SK-N-MC (cell line): ENCODE measurements at regions not wholly inside any gene's neighbourhood (a gene's known extent, or its start where the extent isn't known, plus 50 kb on each side); places are given as distances from the start of the nearest gene placed in this dataset.
"Not testable (repeated sequence)": the region's sequence is repeated elsewhere in the genome, so short reads cannot be mapped to it uniquely, and the experiment has no call there.

ENCODE experiments used
- DNase-seq: peaks from one replicate; pipeline ENCODE4 v3.0.0-alpha.2; 2011; ENCODE audit warnings: low read depth, low spot score
- H3K27ac ChIP-seq: fragments of 200-600 bp; sonication (generic); 2 replicates; pipeline ENCODE4 v1.5.1; 2016; ENCODE audit warnings: mixed run types
- H3K36me3 ChIP-seq: fragments of 200-600 bp; sonication (generic); 2 replicates; pipeline ENCODE4 v1.6.1; 2017; ENCODE audit warnings: antibody characterized with exemption, low read length, mixed read lengths; ENCODE audit not compliant: insufficient read depth
- H3K4me3 ChIP-seq: fragments of 200-600 bp; sonication (generic); 2 replicates; pipeline ENCODE4 v1.5.1; 2016
- H3K9ac ChIP-seq: fragments of 200-600 bp; sonication (generic); 2 replicates; pipeline ENCODE4 v1.8.0; 2017; ENCODE audit warnings: mixed run types, mixed read lengths; ENCODE audit not compliant: insufficient read length
- H3K9me3 ChIP-seq: fragments of 200-600 bp; sonication (generic); 2 replicates; pipeline ENCODE4 v1.6.1; 2017; ENCODE audit warnings: low read depth, mild to moderate bottlenecking, antibody characterized with exemption, low read length, moderate library complexity, mixed read lengths
- EZH2 ChIP-seq: fragments of 200-600 bp; sonication (generic); IDR thresholded peaks from one replicate; pipeline ENCODE4 v1.6.1; 2017; ENCODE audit warnings: antibody characterized with exemption
- FOXP2 ChIP-seq: optimal IDR thresholded peaks from 2 replicates; pipeline ENCODE3; 2011; ENCODE audit warnings: mild to moderate bottlenecking, moderate library complexity; ENCODE audit not compliant: insufficient read depth; ENCODE audit errors: extremely low read length, control extremely low read depth
- POLR2AphosphoS5 ChIP-seq: IDR thresholded peaks from 2 replicates; pipeline ENCODE4 v1.6.1; 2012; ENCODE audit warnings: mild to moderate bottlenecking, low read depth, low read length, borderline replicate concordance

DNA sequence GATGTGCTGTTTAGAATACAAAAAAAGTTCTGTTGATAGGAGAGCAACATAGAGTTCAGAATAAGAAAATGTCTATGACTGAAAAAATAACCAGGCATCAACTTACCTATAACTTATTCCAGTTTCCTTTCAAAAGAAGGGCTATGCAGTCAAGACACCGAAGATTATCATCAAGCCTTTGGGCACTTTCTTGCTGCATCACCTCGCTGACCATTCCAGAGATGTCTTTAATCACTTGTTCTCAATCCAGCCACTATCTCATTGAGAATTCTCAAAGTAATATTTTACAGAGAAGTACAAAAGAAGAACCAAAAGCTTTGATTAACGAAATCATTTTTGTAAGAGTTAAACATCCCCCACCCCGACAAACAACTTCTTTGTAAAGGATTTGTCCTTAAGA lies 198.3 kb upstream of the P2RY1 start:
- H3K36me3 ChIP-seq = no peaks in the 10 kb centered on the region
- no peak overlapping the region for H3K4me3 ChIP-seq
- no peak overlapping the region for H3K9ac ChIP-seq
- no peaks in the 10 kb centered on the region for H3K9me3 ChIP-seq
- TF ChIP-seq FOXP2 (no peak), EZH2 (no peak), POLR2AphosphoS5 (no peak)
- no peak overlapping the region for H3K27ac ChIP-seq
- DNase-seq = no peak

DNA sequence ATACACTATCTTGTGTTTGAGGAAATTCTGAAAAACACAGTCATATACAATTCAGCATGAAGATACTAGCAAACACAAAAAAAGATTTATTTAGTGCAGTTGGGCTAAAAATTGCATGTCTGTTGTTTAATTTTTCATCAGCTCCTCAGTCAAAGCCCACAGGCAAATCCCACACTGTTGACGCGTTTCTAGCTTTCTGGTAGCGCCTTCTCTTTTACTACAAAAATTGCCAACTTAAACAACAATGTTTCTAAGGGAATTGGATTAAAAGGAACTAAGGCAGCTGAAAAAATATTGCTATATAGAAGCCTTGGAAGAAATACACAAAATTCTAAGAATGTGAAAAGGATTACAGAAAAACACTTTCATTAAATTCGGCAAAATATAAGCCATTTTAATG lies 196.7 kb upstream of the P2RY1 start:
- Histone ChIP-seq H3K36me3 (no peaks in the 10 kb centered on the region), H3K27ac (no peak overlapping the region; the same call in 1 of the 2 replicates), H3K4me3 (no peak overlapping the region), H3K9me3 (no peaks in the 10 kb centered on the region), H3K9ac (no peak overlapping the region)
- DNase-seq = no peak
- TF ChIP-seq POLR2AphosphoS5 (no peak), EZH2 (no peak), FOXP2 (no peak)

DNA sequence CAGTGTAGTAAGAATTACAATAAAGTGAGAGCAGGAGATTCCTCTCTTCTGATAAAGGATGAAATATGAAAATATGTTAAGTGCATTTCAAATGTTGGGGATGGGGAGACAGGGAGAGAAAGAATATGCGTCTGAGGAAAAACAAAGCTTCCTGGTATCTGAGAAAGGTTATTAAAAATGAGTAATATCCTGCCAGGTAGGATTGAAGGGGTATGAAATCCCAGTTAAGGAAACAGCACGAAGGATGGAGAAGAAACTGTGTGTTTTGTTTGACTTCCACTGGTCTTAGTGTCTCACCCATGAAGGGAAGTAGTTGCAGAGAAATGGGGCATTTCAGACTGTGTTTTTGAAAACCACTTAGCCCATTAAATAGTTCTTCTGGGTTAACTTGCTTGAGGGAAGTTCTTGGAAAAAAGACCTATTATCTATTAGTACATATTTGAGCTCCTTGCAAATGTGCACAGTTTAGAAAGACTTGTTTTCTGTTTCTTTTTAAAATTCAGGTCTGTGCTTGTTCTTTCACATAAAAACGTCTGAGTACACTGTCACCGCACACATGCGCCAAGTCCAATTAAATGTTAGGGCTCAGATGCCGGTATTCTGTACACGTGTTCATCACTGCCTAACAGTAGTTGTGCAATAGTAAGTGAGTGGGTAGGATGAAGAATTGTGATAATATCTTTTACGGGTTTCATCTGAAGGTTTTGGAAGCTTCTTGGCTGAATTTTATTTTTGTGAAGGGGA lies 196.1 kb upstream of the P2RY1 start:
- peak; percentile 39 for DNase-seq
- 0 out of 2 replicates have a peak, but pooled peaks cover 2% of the 10 kb centered on the region for H3K9me3 ChIP-seq
- no peak overlapping the region; the same call in 1 of the 2 replicates for H3K27ac ChIP-seq
- H3K36me3 ChIP-seq = no peaks in the 10 kb centered on the region
- no peak overlapping the region for H3K9ac ChIP-seq
- no peak overlapping the region for H3K4me3 ChIP-seq
- TF ChIP-seq FOXP2 (peak; percentile 29), EZH2 (no peak)

DNA sequence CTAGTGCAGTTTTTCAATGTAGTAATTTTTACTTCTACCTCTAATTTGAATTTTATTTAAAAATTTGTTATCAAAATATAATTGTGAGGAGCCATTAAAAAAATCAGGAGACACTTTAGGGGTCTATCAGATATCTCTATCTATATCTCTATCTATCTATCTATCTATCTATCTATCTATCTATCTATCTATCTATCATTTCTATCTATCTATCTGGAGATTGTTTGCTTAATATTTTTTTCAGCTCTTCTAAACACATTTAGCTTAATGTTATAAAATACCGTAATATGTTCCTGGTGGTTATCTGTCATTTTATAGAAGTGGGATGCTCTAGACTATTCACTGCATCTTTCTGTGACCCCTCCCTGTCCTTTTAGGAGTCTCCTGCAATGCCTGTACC lies 193.7 kb upstream of the P2RY1 start:
- no peaks in the 10 kb centered on the region for H3K36me3 ChIP-seq
- no peak overlapping the region for H3K4me3 ChIP-seq
- DNase-seq = no peak
- no peak overlapping the region for H3K27ac ChIP-seq
- TF ChIP-seq FOXP2 (no peak), EZH2 (no peak), POLR2AphosphoS5 (no peak)
- 0 out of 2 replicates have a peak, but pooled peaks cover 2% of the 10 kb centered on the region for H3K9me3 ChIP-seq
- no peak overlapping the region for H3K9ac ChIP-seq

DNA sequence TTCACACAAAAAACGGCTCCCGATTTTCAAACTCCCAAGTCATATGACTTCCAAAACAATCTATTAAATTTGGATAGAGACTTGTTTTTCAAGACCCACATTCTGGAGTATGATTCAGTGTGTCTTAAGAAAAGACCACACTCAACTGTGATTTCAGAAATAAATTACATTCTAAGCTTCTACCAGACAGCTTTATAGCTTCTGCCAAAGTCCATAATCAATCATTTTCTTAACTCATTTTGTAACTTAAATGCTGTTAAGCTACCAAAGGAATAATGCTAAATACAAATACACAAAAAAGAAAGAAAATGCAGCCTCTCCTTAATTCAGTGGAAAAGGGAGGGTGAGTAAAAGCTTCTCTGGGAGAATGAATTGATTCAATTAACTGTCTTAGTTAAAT lies 192.3 kb upstream of the P2RY1 start:
- TF ChIP-seq POLR2AphosphoS5 = no peak
- no peak for TF ChIP-seq EZH2
- TF ChIP-seq FOXP2 = no peak
- Histone ChIP-seq H3K36me3 (no peaks in the 10 kb centered on the region), H3K9ac (no peak overlapping the region), H3K9me3 (0 out of 2 replicates have a peak, but pooled peaks cover 2% of the 10 kb centered on the region), H3K27ac (0 out of 2 replicates have a peak overlapping the region, but pooled peaks have one; percentile 9), H3K4me3 (no peak overlapping the region)
- no peak for DNase-seq

DNA sequence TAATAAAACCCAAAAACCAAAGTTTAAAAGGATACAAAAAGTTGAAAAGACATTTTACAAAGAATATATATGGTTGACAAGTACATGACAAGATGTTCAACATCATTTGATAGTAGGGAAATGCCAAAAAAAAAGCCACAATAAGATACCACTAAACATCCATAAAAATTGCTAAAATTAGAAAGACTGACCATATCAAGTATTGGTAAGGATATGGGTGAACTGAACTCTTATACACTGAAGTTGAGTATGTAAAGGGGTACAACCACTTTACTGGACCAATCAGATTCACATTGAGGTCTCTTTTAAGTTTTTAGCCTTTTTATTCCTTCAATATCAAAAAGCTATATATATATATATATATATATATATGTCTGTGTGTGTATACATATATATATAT lies 190.5 kb upstream of the P2RY1 start:
- Histone ChIP-seq H3K9me3 (0 out of 2 replicates have a peak, but pooled peaks cover 2% of the 10 kb centered on the region), H3K27ac (no peak overlapping the region), H3K4me3 (no peak overlapping the region), H3K36me3 (no peaks in the 10 kb centered on the region), H3K9ac (no peak overlapping the region)
- no peak for DNase-seq
- TF ChIP-seq FOXP2 (no peak), POLR2AphosphoS5 (no peak), EZH2 (no peak)

DNA sequence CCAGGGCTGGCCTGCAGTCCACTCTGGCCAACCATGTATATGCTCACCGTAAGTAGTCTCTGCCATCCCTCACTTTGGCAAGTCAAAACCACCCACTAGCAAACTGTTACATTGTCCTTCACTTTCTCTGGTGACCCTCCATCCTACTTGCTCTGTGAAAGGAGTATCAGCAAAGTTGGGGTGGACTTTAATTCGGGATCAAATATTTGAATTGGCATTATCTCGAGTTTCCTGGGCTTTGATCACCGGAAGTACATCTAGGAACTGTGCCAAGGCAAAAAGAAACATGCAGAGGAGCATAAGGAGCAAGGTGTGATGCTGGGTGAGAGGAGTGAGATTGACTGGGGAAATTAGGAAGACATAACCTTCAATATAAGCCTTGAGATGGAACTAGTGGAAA lies 188.9 kb upstream of the P2RY1 start:
- no peak overlapping the region for H3K4me3 ChIP-seq
- DNase-seq = no peak
- TF ChIP-seq POLR2AphosphoS5 (no peak), FOXP2 (no peak), EZH2 (no peak)
- no peaks in the 10 kb centered on the region for H3K36me3 ChIP-seq
- H3K9ac ChIP-seq = no peak overlapping the region
- 0 out of 2 replicates have a peak, but pooled peaks cover 2% of the 10 kb centered on the region for H3K9me3 ChIP-seq
- H3K27ac ChIP-seq = no peak overlapping the region

DNA sequence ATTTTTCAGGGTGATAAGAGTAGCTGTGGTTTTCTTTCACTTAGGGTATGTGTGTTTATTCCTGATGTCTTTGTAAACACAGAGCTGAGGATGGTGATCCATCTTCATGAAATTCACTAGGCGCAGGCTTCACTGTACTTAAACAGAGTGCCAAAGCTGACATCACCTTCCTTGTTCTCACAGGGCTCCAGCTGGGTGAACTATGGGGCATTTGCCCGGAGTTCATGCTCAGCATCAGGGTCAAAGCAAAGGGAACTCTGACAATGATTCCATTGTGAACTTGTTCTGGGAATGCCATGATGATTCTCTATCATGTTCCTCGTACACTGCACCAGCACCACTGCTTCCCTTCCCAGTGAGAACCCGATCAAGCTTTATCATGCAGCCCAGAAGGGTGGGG lies 184.8 kb upstream of the P2RY1 start:
- Histone ChIP-seq H3K9me3 (no peaks in the 10 kb centered on the region), H3K27ac (no peak overlapping the region), H3K9ac (no peak overlapping the region), H3K4me3 (no peak overlapping the region), H3K36me3 (no peaks in the 10 kb centered on the region)
- TF ChIP-seq EZH2 (no peak), FOXP2 (no peak), POLR2AphosphoS5 (no peak)
- DNase-seq = no peak

DNA sequence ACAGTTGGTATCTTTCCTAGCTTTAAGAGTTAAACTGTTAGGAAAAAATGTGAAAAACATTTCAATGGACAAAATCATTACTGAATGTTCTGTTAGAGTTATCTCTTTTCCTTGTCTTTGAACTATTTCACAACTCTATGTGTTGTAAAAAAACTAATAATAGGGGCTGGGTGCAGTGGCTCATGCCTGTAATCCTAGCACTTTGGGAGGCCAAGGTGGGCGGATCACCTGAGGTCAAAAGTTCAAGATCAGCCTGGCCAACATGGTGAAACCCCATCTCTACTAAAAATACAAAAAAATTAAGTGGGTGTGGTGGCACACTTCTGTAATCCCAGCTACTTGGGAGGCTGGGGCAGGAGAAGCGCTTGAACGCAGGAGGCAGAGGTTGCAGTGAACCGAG lies 184.0 kb upstream of the P2RY1 start:
- H3K4me3 ChIP-seq, H3K9me3 ChIP-seq, DNase-seq, H3K27ac ChIP-seq, H3K36me3 ChIP-seq, H3K9ac ChIP-seq: not testable (repeated sequence)
